Transverse colon (tissue), 3 donors: ENCODE measurements at regions not wholly inside any gene's neighbourhood (a gene's known extent, or its start where the extent isn't known, plus 50 kb on each side); places are given as distances from the start of the nearest gene placed in this dataset.

Experiments used
- CTCF ChIP-seq, 5 experiments: fragments of 200-600 bp in 3 of 5; fragments of 450-650 bp in 2 of 5; sonication (generic) in 3 of 5; IDR thresholded peaks; 1 replicate in 2 of 5; 2 replicates in 3 of 5; pipeline ENCODE4 v1.5.1; 2016 to 2017; ENCODE audit warnings: antibody characterized with exemption in 5 of 5, inconsistent platforms in 3 of 5, mild to moderate bottlenecking in 2 of 5, moderate library complexity in 1 of 5
- EP300 ChIP-seq: sonication (generic); formaldehyde crosslinking; IDR thresholded peaks from one replicate; pipeline ENCODE4 v1.6.1; 2017; ENCODE audit warnings: antibody characterized with exemption, low read depth
- POLR2A ChIP-seq: fragments of 450-650 bp; IDR thresholded peaks from one replicate; pipeline ENCODE4 v1.6.1; 2016; ENCODE audit warnings: antibody characterized with exemption, mild to moderate bottlenecking, moderate library complexity

- TF ChIP-seq POLR2A (no peak), EP300 (no peak), CTCF (IDR thresholded peaks at IDR 0.05) (no peak)
Measured at GRCh38 chr3:102158080-102158740, 276.6 kb upstream of the ZPLD1 start.
